NCI-H128 (cell line): ENCODE measurements at regions not wholly inside any gene's neighbourhood (a gene's known extent, or its start where the extent isn't known, plus 50 kb on each side); places are given as distances from the start of the nearest gene placed in this dataset.
A peak's percentile ranks its signal among the peaks of the same experiment; 100 is the strongest.
"Not testable (repeated sequence)": the region's sequence is repeated elsewhere in the genome, so short reads cannot be mapped to it uniquely, and the experiment has no call there.

Source experiments
- DNase-seq: peaks from one replicate; lab custom pipeline; 2025; ENCODE audit not compliant: unreplicated experiment; lab: John Stamatoyannopoulos, UW

- DNase-seq, result no peak
These were observed 66.0 kb downstream of the KBTBD8 start for GRCh38 chr3:67064105-67064504.

GRCh38 chr3:67067251-67067650 lies 69.1 kb downstream of the KBTBD8 start:
- DNase-seq, result no peak

GRCh38 chr3:67072640-67073039 lies 74.5 kb downstream of the KBTBD8 start:
- not testable (repeated sequence) for DNase-seq

- no peak for DNase-seq
These were observed 75.7 kb downstream of the KBTBD8 start for GRCh38 chr3:67073812-67074211.

GRCh38 chr3:67075295-67075694 lies 77.2 kb downstream of the KBTBD8 start:
- DNase-seq, result no peak

GRCh38 chr3:67076607-67077006 lies 78.5 kb downstream of the KBTBD8 start:
- DNase-seq, result no peak

GRCh38 chr3:67077656-67078055 lies 79.5 kb downstream of the KBTBD8 start:
- no peak for DNase-seq

- DNase-seq, result no peak
These were observed 84.5 kb downstream of the KBTBD8 start for GRCh38 chr3:67082533-67083024.

- DNase-seq, result no peak
These were observed 85.2 kb downstream of the KBTBD8 start for GRCh38 chr3:67083277-67083676.

GRCh38 chr3:67087788-67088187 lies 89.7 kb downstream of the KBTBD8 start:
- DNase-seq, result no peak

- no peak for DNase-seq
These were observed 92.4 kb downstream of the KBTBD8 start for GRCh38 chr3:67090474-67090873.

- DNase-seq, result no peak
These were observed 95.2 kb downstream of the KBTBD8 start for GRCh38 chr3:67093305-67093704.

- no peak for DNase-seq
These were observed 96.1 kb downstream of the KBTBD8 start for GRCh38 chr3:67094167-67094566.

- no peak for DNase-seq
These were observed 96.7 kb downstream of the KBTBD8 start for GRCh38 chr3:67094774-67095173.

GRCh38 chr3:67104388-67104787 lies 106.3 kb downstream of the KBTBD8 start:
- DNase-seq, result no peak

GRCh38 chr3:67106874-67107273 lies 108.8 kb downstream of the KBTBD8 start:
- DNase-seq, result no peak

GRCh38 chr3:67109651-67110204 lies 111.6 kb downstream of the KBTBD8 start:
- DNase-seq, result no peak

GRCh38 chr3:67113802-67114407 lies 115.8 kb downstream of the KBTBD8 start:
- DNase-seq, result peak; percentile 49

GRCh38 chr3:67118122-67118521 lies 120.0 kb downstream of the KBTBD8 start:
- DNase-seq, result no peak

GRCh38 chr3:67118635-67119034 lies 120.5 kb downstream of the KBTBD8 start:
- DNase-seq, result no peak

GRCh38 chr3:67123914-67124313 lies 125.8 kb downstream of the KBTBD8 start:
- DNase-seq, result no peak

GRCh38 chr3:67127254-67127653 lies 129.1 kb downstream of the KBTBD8 start:
- DNase-seq, result no peak

GRCh38 chr3:67142432-67142831 lies 144.3 kb downstream of the KBTBD8 start:
- DNase-seq, result no peak
